ENCODE measurements at regions not wholly inside any gene's neighbourhood (a gene's known extent, or its start where the extent isn't known, plus 50 kb on each side); places are given as distances from the start of the nearest gene placed in this dataset.

- TF ChIP-seq CTCF (IDR thresholded peaks at IDR 0.05; ENCODE audit: low read depth, low read length, missing control alignments) = no peak
- no peak overlapping the region for H3K4me3 ChIP-seq (ENCODE audit: low read depth, low read length)
- H3K27ac ChIP-seq = no peak overlapping the region
- in situ Hi-C loops (cut with HindIII; ENCODE audit: low pct_ligation_motif_present, low sequenced_read_pairs) = no loop called here
- H3K36me3 ChIP-seq (replicated peaks) = no peaks in the 10 kb centered on the region
- no peak for DNase-seq
- H3K27me3 ChIP-seq (replicated peaks) = no peaks in the 10 kb centered on the region
Measured at GRCh38 chrX:69256291-69256565, 91.0 kb upstream of the PJA1 start.

GRCh38 chrX:69255441-69256290 is 90.4 kb upstream of the PJA1 start:
- Histone ChIP-seq H3K27me3 (replicated peaks) (no peaks in the 10 kb centered on the region), H3K36me3 (replicated peaks) (no peaks in the 10 kb centered on the region), H3K4me3 (ENCODE audit: low read depth, low read length) (no peak overlapping the region), H3K27ac (no peak overlapping the region)
- no peak for DNase-seq
- in situ Hi-C loops (cut with HindIII; ENCODE audit: low pct_ligation_motif_present, low sequenced_read_pairs) = no loop called here
- TF ChIP-seq CTCF (IDR thresholded peaks at IDR 0.05; ENCODE audit: low read depth, low read length, missing control alignments) = no peak

GRCh38 chrX:69253821-69254220 is 88.6 kb upstream of the PJA1 start:
- TF ChIP-seq CTCF (IDR thresholded peaks at IDR 0.05; ENCODE audit: low read depth, low read length, missing control alignments) = no peak
- Histone ChIP-seq H3K4me3 (ENCODE audit: low read depth, low read length) (no peak overlapping the region), H3K27ac (no peak overlapping the region), H3K36me3 (replicated peaks) (no peaks in the 10 kb centered on the region), H3K27me3 (replicated peaks) (no peaks in the 10 kb centered on the region)
- in situ Hi-C loops (cut with HindIII; ENCODE audit: low pct_ligation_motif_present, low sequenced_read_pairs) = no loop called here
- DNase-seq = no peak

GRCh38 chrX:69243276-69243675 is 78.0 kb upstream of the PJA1 start:
- no peaks in the 10 kb centered on the region for H3K36me3 ChIP-seq (replicated peaks)
- no peak for TF ChIP-seq CTCF (IDR thresholded peaks at IDR 0.05; ENCODE audit: low read depth, low read length, missing control alignments)
- H3K27me3 ChIP-seq (replicated peaks) = no peaks in the 10 kb centered on the region
- H3K4me3 ChIP-seq (ENCODE audit: low read depth, low read length) = no peak overlapping the region
- no peak overlapping the region for H3K27ac ChIP-seq
- DNase-seq = no peak
- in situ Hi-C loops (cut with HindIII; ENCODE audit: low pct_ligation_motif_present, low sequenced_read_pairs) = no loop called here

GRCh38 chrX:69238887-69239231 is 73.6 kb upstream of the PJA1 start:
- Histone ChIP-seq H3K27ac (no peak overlapping the region), H3K4me3 (ENCODE audit: low read depth, low read length) (no peak overlapping the region), H3K27me3 (replicated peaks) (no peaks in the 10 kb centered on the region), H3K36me3 (replicated peaks) (no peaks in the 10 kb centered on the region)
- DNase-seq = no peak
- TF ChIP-seq CTCF (IDR thresholded peaks at IDR 0.05; ENCODE audit: low read depth, low read length, missing control alignments) = no peak
- in situ Hi-C loops (cut with HindIII; ENCODE audit: low pct_ligation_motif_present, low sequenced_read_pairs) = no loop called here
